ENCODE measurements at regions not wholly inside any gene's neighbourhood (a gene's known extent, or its start where the extent isn't known, plus 50 kb on each side); places are given as distances from the start of the nearest gene placed in this dataset.
A peak's percentile ranks its signal among the peaks of the same experiment; 100 is the strongest.

DNA sequence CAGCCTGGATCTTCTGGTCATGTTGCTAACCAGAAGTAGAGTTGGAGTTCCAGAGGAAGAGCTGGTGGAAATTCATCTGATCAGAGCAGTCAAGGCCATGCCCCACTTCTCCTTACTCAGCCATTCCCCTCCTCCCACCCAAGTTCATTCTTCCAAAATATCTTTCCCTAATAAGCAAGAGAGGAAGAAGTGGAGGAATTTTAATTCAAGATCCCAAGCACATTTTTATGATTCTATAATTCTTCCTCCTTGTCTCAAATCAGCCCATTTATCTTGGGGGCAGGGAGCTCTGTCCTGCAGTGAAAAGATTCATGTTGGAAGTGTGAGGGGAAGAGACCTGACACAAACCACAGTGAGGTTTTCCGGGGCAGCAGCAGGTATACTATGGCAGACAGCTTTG lies 85.0 kb upstream of the GALNT15 start:
- H2BK20ac ChIP-seq (ENCODE audit: low read depth, low read length), result peak overlapping the region; percentile 98
- H4K5ac ChIP-seq (ENCODE audit: low read depth, low read length), result peak overlapping the region; percentile 80
- TF ChIP-seq RCOR1 (IDR thresholded peaks at IDR 0.05; ENCODE audit: insufficient replicate concordance, low read length) (no peak), RFX5 (IDR thresholded peaks at IDR 0.05; ENCODE audit: low read depth, low read length) (no peak), NFE2L2 (IDR thresholded peaks at IDR 0.05; ENCODE audit: low read depth, low read length) (no peak), CHD1 (IDR thresholded peaks at IDR 0.05; ENCODE audit: low read depth, low read length) (no peak), RAD21 (IDR thresholded peaks at IDR 0.05; ENCODE audit: low read length) (no peak), MAZ (IDR thresholded peaks at IDR 0.05; ENCODE audit: borderline replicate concordance, low read depth, low read length) (no peak), SMC3 (IDR thresholded peaks at IDR 0.05; ENCODE audit: low read depth, low read length) (no peak), FOS (IDR thresholded peaks at IDR 0.05; ENCODE audit: low read depth, low read length) (no peak), POLR2A (IDR thresholded peaks at IDR 0.05; ENCODE audit: low read depth, low read length) (no peak), MAFK (IDR thresholded peaks at IDR 0.05; ENCODE audit: low read depth, low read length) (no peak), MXI1 (IDR thresholded peaks at IDR 0.05; ENCODE audit: borderline replicate concordance, low read depth, low read length) (no peak), BHLHE40 (IDR thresholded peaks at IDR 0.05; ENCODE audit: low read depth, low read length) (no peak), CEBPB (IDR thresholded peaks at IDR 0.05; ENCODE audit: low read depth, low read length) (no peak)
- TF ChIP-seq, protein P1, sequence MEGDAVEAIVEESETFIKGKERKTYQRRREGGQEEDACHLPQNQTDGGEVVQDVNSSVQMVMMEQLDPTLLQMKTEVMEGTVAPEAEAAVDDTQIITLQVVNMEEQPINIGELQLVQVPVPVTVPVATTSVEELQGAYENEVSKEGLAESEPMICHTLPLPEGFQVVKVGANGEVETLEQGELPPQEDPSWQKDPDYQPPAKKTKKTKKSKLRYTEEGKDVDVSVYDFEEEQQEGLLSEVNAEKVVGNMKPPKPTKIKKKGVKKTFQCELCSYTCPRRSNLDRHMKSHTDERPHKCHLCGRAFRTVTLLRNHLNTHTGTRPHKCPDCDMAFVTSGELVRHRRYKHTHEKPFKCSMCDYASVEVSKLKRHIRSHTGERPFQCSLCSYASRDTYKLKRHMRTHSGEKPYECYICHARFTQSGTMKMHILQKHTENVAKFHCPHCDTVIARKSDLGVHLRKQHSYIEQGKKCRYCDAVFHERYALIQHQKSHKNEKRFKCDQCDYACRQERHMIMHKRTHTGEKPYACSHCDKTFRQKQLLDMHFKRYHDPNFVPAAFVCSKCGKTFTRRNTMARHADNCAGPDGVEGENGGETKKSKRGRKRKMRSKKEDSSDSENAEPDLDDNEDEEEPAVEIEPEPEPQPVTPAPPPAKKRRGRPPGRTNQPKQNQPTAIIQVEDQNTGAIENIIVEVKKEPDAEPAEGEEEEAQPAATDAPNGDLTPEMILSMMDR (conservative IDR thresholded peaks at IDR 0.05; ENCODE audit: low read depth, low read length), result no peak
- TF ChIP-seq, protein P2, sequence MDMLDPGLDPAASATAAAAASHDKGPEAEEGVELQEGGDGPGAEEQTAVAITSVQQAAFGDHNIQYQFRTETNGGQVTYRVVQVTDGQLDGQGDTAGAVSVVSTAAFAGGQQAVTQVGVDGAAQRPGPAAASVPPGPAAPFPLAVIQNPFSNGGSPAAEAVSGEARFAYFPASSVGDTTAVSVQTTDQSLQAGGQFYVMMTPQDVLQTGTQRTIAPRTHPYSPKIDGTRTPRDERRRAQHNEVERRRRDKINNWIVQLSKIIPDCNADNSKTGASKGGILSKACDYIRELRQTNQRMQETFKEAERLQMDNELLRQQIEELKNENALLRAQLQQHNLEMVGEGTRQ (IDR thresholded peaks at IDR 0.05; ENCODE audit: low read depth, low read length), result no peak
- TF ChIP-seq, protein P3, sequence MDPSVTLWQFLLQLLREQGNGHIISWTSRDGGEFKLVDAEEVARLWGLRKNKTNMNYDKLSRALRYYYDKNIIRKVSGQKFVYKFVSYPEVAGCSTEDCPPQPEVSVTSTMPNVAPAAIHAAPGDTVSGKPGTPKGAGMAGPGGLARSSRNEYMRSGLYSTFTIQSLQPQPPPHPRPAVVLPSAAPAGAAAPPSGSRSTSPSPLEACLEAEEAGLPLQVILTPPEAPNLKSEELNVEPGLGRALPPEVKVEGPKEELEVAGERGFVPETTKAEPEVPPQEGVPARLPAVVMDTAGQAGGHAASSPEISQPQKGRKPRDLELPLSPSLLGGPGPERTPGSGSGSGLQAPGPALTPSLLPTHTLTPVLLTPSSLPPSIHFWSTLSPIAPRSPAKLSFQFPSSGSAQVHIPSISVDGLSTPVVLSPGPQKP (IDR thresholded peaks at IDR 0.05; ENCODE audit: borderline replicate concordance, low read depth, low read length), result no peak
- H3K9me3 ChIP-seq (ENCODE audit: control insufficient read depth, insufficient read depth, low read length), result no peaks in the 10 kb centered on the region
- BruUV-seq (replicated peaks), result TSS peak; percentile 89
- peak overlapping the region; percentile 84 to 97 for H4K8ac ChIP-seq (ENCODE audit: low read depth in 2 of 2, low read length in 2 of 2)
- H2BK120ac ChIP-seq (ENCODE audit: low read depth, low read length), result peak overlapping the region; percentile 98
- ATAC-seq (ENCODE audit: low read depth) (no peak), DNase-seq (no peak)
- H3K9ac ChIP-seq (ENCODE audit: low read depth, low read length), result peak overlapping the region; percentile 32
- intact Hi-C loops (cut with micrococcal nuclease) (no loop called here), in situ Hi-C loops (cut with MboI; ENCODE audit: low sequenced_read_pairs) (no loop called here), dilution Hi-C loops (cut with HindIII; ENCODE audit: low sequenced_read_pairs, unreplicated experiment) (no loop called here)
- peak overlapping the region; percentile 94 for H2BK15ac ChIP-seq (ENCODE audit: low read depth, low read length)
- peak overlapping the region; percentile 87 for H3K56ac ChIP-seq (ENCODE audit: extremely low read depth, insufficient read depth, low read length)
- H3K18ac ChIP-seq (ENCODE audit: low read depth, low read length), result peak overlapping the region; percentile 99
- H2AK5ac ChIP-seq (ENCODE audit: low read depth, low read length), result peak overlapping the region; percentile 88
- no peak overlapping the region for H3K4me3 ChIP-seq (ENCODE audit: insufficient read depth, low read depth, low read length)
- peaks cover 22% of the 10 kb centered on the region for H3K9me1 ChIP-seq (ENCODE audit: insufficient read depth, low read length)
- no CpG with 5 or more reads among the region's 1 CpG for WGBS, 2 experiments (ENCODE audit: extremely low coverage in 2 of 2, insufficient read length in 1 of 2)
- no peaks in the 10 kb centered on the region for H3K36me3 ChIP-seq (ENCODE audit: control insufficient read depth, insufficient read depth, low read length)
- H3K14ac ChIP-seq (replicated peaks; ENCODE audit: low read depth, low read length), result peak overlapping the region; percentile 93
- no peak overlapping the region for H3K4me2 ChIP-seq (ENCODE audit: low read depth, low read length)
- no peaks in the 10 kb centered on the region for H4K20me1 ChIP-seq (ENCODE audit: insufficient read depth, low read length)
- ChIA-PET POLR2A (ENCODE audit: unreplicated experiment) (interaction anchor here (0.8 to 2.0 kb wide), 5 partner anchors 14 to 89 kb away, joined by 3 to 7 read pairs (median 3); no protein-coding TSS in a partner anchor), CTCF (interaction anchor here (0.9 to 1.0 kb wide), 3 partner anchors 11 to 29 kb away, joined by 4 to 5 read pairs (median 5); no protein-coding TSS in a partner anchor)
- H3K79me1 ChIP-seq (ENCODE audit: low read depth in 1 of 2, low read length in 2 of 2), result peaks cover 8 to 13% of the 10 kb centered on the region in 2 experiments; a peak in 2 of 4 replicates
- peak overlapping the region; percentile 78 for H2AK9ac ChIP-seq (replicated peaks; ENCODE audit: low read depth, low read length, poor library complexity)
- H3K4ac ChIP-seq (ENCODE audit: low read depth, low read length), result peak overlapping the region; percentile 94
- peak overlapping the region; percentile 0 for H2AFZ ChIP-seq (replicated peaks; ENCODE audit: low read length, poor library complexity)
- H3K27ac ChIP-seq (ENCODE audit: insufficient read depth, low read length), result peak overlapping the region; percentile 88
- peak overlapping the region; percentile 100 for H2BK5ac ChIP-seq (ENCODE audit: low read depth, low read length, poor library complexity, severe bottlenecking)
- peak overlapping the region; percentile 94 for H3K23ac ChIP-seq (ENCODE audit: low read depth, low read length)
- H4K91ac ChIP-seq (ENCODE audit: insufficient read depth, low read depth, low read length), result peak overlapping the region; percentile 98
- H3K27me3 ChIP-seq (ENCODE audit: control insufficient read depth, insufficient read depth, low read length), result no peaks in the 10 kb centered on the region
- H3K4me1 ChIP-seq (ENCODE audit: control insufficient read depth, insufficient read depth, low read length), result peaks cover 39% of the 10 kb centered on the region

All from IMR-90 (cell line).